ENCODE measurements at regions not wholly inside any gene's neighbourhood (a gene's known extent, or its start where the extent isn't known, plus 50 kb on each side); places are given as distances from the start of the nearest gene placed in this dataset.

DNA sequence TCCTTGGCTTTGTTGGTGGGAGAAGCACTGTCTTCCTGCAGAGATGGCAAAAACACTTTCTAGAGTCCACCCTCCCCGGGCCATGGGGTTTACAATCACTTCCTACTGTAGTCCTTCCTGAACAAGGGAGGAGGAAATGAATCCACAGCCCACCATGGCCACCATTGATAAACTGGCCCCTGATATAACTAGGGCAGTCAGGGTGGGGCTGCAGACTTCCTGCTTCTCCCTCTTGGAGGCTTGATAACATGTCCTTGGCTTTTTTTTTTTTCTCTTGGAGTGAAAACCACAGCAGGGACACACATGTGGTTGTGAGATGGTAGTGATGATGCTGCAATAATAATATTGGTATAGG lies 437.8 kb downstream of the ZNF521 start:
- CTCF ChIA-PET = no interaction called here
- Histone ChIP-seq H3K4me1 (ENCODE audit: control insufficient read depth, insufficient read depth, low read length) (no peaks in the 10 kb centered on the region), H3K27me3 (ENCODE audit: control insufficient read depth, insufficient read depth, low read length) (no peaks in the 10 kb centered on the region; the same call in 1 of the 2 replicates), H3K9me3 (ENCODE audit: control insufficient read depth, insufficient read depth, low read depth, low read length) (no peaks in the 10 kb centered on the region), H3K4me3 (ENCODE audit: low read depth in 2 of 2, low read length in 2 of 2) (no peak overlapping the region), H3K27ac (ENCODE audit: low read length) (no peak overlapping the region), H3K36me3 (ENCODE audit: control insufficient read depth, insufficient read depth, low read length) (no peaks in the 10 kb centered on the region)
- ATAC-seq (no peak), DNase-seq (ENCODE audit: low read depth, low spot score) (no peak)
- intact Hi-C loops (cut with micrococcal nuclease; ENCODE audit: unreplicated experiment) (no loop called here), in situ Hi-C loops (cut with HindIII; ENCODE audit: low pct_unique_long_range_greater_than_20kb, low sequenced_read_pairs) (no loop called here)
- TF ChIP-seq SIN3A (IDR thresholded peaks at IDR 0.05; ENCODE audit: borderline replicate concordance, insufficient read depth, low read depth, low read length) (no peak), POLR2AphosphoS5 (IDR thresholded peaks at IDR 0.05; ENCODE audit: low read depth, low read length) (no peak), TCF7L2 (IDR thresholded peaks at IDR 0.05; ENCODE audit: low read depth, low read length) (no peak), REST (IDR thresholded peaks at IDR 0.05; ENCODE audit: insufficient read depth in 1 of 2, low read depth in 2 of 2, low read length in 1 of 2) (no peak), CTCF (IDR thresholded peaks at IDR 0.05) (no peak)
- POLR2A ChIA-PET = no interaction called here
- no TSS peak for BruUV-seq (replicated peaks)

- CTCF ChIA-PET = no interaction called here
- ATAC-seq = no peak
- TF ChIP-seq SIN3A (IDR thresholded peaks at IDR 0.05; ENCODE audit: borderline replicate concordance, insufficient read depth, low read depth, low read length) (no peak), REST (IDR thresholded peaks at IDR 0.05; ENCODE audit: insufficient read depth in 1 of 2, low read depth in 2 of 2, low read length in 1 of 2) (no peak), TCF7L2 (IDR thresholded peaks at IDR 0.05; ENCODE audit: low read depth, low read length) (no peak), CTCF (IDR thresholded peaks at IDR 0.05) (no peak), POLR2AphosphoS5 (IDR thresholded peaks at IDR 0.05; ENCODE audit: low read depth, low read length) (no peak)
- in situ Hi-C loops (cut with HindIII; ENCODE audit: low pct_unique_long_range_greater_than_20kb, low sequenced_read_pairs) (no loop called here), intact Hi-C loops (cut with micrococcal nuclease; ENCODE audit: unreplicated experiment) (no loop called here)
- Histone ChIP-seq H3K36me3 (ENCODE audit: control insufficient read depth, insufficient read depth, low read length) (no peaks in the 10 kb centered on the region), H3K27ac (ENCODE audit: low read length) (no peak overlapping the region), H3K27me3 (ENCODE audit: control insufficient read depth, insufficient read depth, low read length) (no peaks in the 10 kb centered on the region; the same call in 1 of the 2 replicates), H3K4me3 (ENCODE audit: low read depth in 2 of 2, low read length in 2 of 2) (no peak overlapping the region), H3K9me3 (ENCODE audit: control insufficient read depth, insufficient read depth, low read depth, low read length) (no peaks in the 10 kb centered on the region), H3K4me1 (ENCODE audit: control insufficient read depth, insufficient read depth, low read length) (no peaks in the 10 kb centered on the region)
- DNase-seq (ENCODE audit: low read depth, low spot score) = no peak
- POLR2A ChIA-PET = no interaction called here
- BruUV-seq (replicated peaks) = no TSS peak
Observed at GRCh38 chr18:24914685-24915084, 437.3 kb downstream of the ZNF521 start.
